Suprapubic skin (tissue), 3 donors: ENCODE measurements at regions not wholly inside any gene's neighbourhood (a gene's known extent, or its start where the extent isn't known, plus 50 kb on each side); places are given as distances from the start of the nearest gene placed in this dataset.

Experiments used
- POLR2A ChIP-seq, 2 donors: fragments of 450-650 bp; IDR thresholded peaks; one replicate each; pipeline ENCODE4 v1.6.1; 2017; ENCODE audit warnings: antibody characterized with exemption in 2 of 2, mild to moderate bottlenecking in 2 of 2, moderate library complexity in 2 of 2
- TF ChIP-seq, protein P1 (sequence below), 2 donors: fragments of 200-600 bp in 1 of 2; fragments of 450-650 bp in 1 of 2; sonication (generic) in 1 of 2; IDR thresholded peaks; one replicate each; pipeline ENCODE4 v1.5.1; 2016 to 2019; ENCODE audit warnings: antibody characterized with exemption in 2 of 2, mild to moderate bottlenecking in 1 of 2, moderate library complexity in 1 of 2

DNA sequence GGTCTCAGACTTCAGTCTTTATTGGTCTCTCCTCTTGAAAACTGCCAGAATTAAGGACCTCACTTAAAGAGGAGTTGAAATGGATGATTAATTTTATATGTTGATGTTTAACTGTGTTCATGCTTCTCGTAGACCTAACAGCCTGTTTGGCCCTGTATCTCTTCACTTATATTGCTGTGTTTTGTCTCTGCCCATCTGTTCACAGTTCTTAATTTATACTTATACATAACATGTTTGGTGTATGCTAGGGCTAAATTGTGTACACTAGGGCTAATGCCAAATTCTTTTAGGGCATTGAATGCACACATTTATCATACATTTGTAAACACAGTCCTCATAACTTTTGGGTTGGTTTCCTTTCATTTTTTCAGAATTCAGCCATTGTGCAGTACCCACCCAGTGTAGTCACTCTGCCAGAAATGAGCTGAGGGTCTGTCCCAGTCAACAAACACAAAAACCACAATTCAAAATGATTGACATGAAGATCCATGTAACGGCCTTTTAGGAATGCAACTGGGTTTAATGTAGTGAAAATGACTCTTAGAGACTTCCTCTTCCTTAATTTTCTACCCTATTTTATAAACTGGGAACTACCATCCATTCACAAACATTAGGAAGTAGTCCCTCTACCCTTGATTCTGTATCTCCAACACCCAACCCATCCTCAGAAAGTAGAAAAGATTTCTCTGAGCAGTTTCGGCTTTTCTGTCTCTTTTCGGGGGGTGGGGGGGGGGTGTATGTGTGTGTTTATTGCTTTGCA lies 668.8 kb upstream of the KLF4 start:
- TF ChIP-seq, protein P1, sequence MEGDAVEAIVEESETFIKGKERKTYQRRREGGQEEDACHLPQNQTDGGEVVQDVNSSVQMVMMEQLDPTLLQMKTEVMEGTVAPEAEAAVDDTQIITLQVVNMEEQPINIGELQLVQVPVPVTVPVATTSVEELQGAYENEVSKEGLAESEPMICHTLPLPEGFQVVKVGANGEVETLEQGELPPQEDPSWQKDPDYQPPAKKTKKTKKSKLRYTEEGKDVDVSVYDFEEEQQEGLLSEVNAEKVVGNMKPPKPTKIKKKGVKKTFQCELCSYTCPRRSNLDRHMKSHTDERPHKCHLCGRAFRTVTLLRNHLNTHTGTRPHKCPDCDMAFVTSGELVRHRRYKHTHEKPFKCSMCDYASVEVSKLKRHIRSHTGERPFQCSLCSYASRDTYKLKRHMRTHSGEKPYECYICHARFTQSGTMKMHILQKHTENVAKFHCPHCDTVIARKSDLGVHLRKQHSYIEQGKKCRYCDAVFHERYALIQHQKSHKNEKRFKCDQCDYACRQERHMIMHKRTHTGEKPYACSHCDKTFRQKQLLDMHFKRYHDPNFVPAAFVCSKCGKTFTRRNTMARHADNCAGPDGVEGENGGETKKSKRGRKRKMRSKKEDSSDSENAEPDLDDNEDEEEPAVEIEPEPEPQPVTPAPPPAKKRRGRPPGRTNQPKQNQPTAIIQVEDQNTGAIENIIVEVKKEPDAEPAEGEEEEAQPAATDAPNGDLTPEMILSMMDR (IDR thresholded peaks at IDR 0.05): no peak
- no peak for TF ChIP-seq POLR2A (IDR thresholded peaks at IDR 0.05)
